K562 (cell line): ENCODE measurements at regions not wholly inside any gene's neighbourhood (a gene's known extent, or its start where the extent isn't known, plus 50 kb on each side); places are given as distances from the start of the nearest gene placed in this dataset.

Source experiments
- ATAC-seq: fragments of 200-7000 bp; cut with Tn5 transposase; 3 replicates; pipeline ENCODE4 v1.9.1; 2020; ENCODE audit warnings: moderate library complexity
- BruUV-seq: library from RNA; stranded (reverse); fragments of 400-500 nt; replicated peaks from 2 replicates; lab custom pipeline; 2021; lab: Mats Ljungman, UMichigan
- CTCF ChIA-PET: fragments of 300-600 bp; formaldehyde crosslinking; extraction: SDS; loops from one replicate; lab custom pipeline; 2021; ENCODE audit warnings: low intra/inter-chr PET ratio; lab: Yijun Ruan, JAX
- POLR2A ChIA-PET: fragments of 300-600, 350-650 bp; sonication (Branson Sonifier 250); formaldehyde crosslinking; extraction: SDS; loops from one replicate; lab custom pipeline; 2021; ENCODE audit warnings: antibody characterized with exemption, inconsistent platforms; lab: Yijun Ruan, JAX
- DNase-seq, 4 experiments: peaks; one replicate each; pipeline versions ENCODE4 v3.0.0 to v3.0.0-alpha.2; 2011 to 2018; ENCODE audit warnings: low spot score in 3 of 4, mixed read lengths in 3 of 4; ENCODE audit errors: extremely low read depth in 1 of 4
- FAIRE-seq: peaks from 2 replicates; lab custom pipeline; 2011; peaks lifted over from hg19 to GRCh38; lab: Jason Lieb, UNC
- H2AFZ ChIP-seq: 2 replicates; pipeline ENCODE4 v1.6.0; 2011; ENCODE audit warnings: low read depth, low read length, control low read depth, inconsistent platforms
- H3K27ac ChIP-seq: fragments of 200-600 bp; 3 replicates; pipeline ENCODE4 v1.8.0; 2011; ENCODE audit warnings: low read depth, mild to moderate bottlenecking, control low read depth, inconsistent platforms, low read length, moderate library complexity, mixed read lengths; ENCODE audit errors: extremely low read depth
- H3K27me3 ChIP-seq, 2 experiments: fragments of 300-600 bp in 1 of 2; 2 replicates in 1 of 2; 3 replicates in 1 of 2; pipeline versions ENCODE4 v1.6.0 to v1.8.0; 2011; ENCODE audit warnings: inconsistent platforms in 2 of 2, low read length in 2 of 2, mild to moderate bottlenecking in 1 of 2, mixed read lengths in 1 of 2, moderate library complexity in 1 of 2; ENCODE audit not compliant: control insufficient read depth in 2 of 2, insufficient read depth in 2 of 2
- H3K36me3 ChIP-seq: fragments of 300-600 bp; 3 replicates; pipeline ENCODE4 v1.8.0; 2011; ENCODE audit warnings: mild to moderate bottlenecking, low read length, inconsistent platforms; ENCODE audit not compliant: control insufficient read depth, insufficient read depth
- H3K4me1 ChIP-seq, 2 experiments: fragments of 200-600 bp in 1 of 2; replicated peaks in 1 of 2; 2 replicates in 1 of 2; 3 replicates in 1 of 2; pipeline versions ENCODE4 v1.5.1 to v1.8.0; 2011; ENCODE audit warnings: inconsistent platforms in 2 of 2, low read length in 2 of 2, mild to moderate bottlenecking in 1 of 2, mixed read lengths in 1 of 2, moderate library complexity in 1 of 2; ENCODE audit not compliant: control insufficient read depth in 2 of 2, insufficient read depth in 2 of 2
- H3K4me2 ChIP-seq: 2 replicates; pipeline ENCODE4 v1.6.1; 2011; ENCODE audit warnings: low read length, control low read depth, inconsistent platforms, mixed read lengths; ENCODE audit not compliant: insufficient read depth
- H3K4me3 ChIP-seq: fragments of 200-600 bp; sonication (generic), shearing (Covaris generic); 2 replicates; pipeline ENCODE4 v1.5.1; 2016; ENCODE audit warnings: control low read depth, inconsistent platforms
- H3K79me2 ChIP-seq: fragments of 200-600 bp; 3 replicates; pipeline ENCODE4 v1.8.0; 2011; ENCODE audit warnings: low read length, inconsistent platforms; ENCODE audit not compliant: control insufficient read depth, insufficient read depth
- H3K9ac ChIP-seq, 2 experiments: 2 replicates each; pipeline versions ENCODE4 v1.6.0 to v1.6.1; 2011; ENCODE audit warnings: low read depth in 2 of 2, low read length in 2 of 2, control low read depth in 1 of 2, inconsistent platforms in 1 of 2, mild to moderate bottlenecking in 1 of 2, mixed read lengths in 1 of 2; ENCODE audit not compliant: insufficient read depth in 1 of 2
- H3K9me1 ChIP-seq: one replicate; pipeline ENCODE4 v1.6.0; 2011; ENCODE audit warnings: inconsistent platforms, mild to moderate bottlenecking, low read length, moderate library complexity; ENCODE audit not compliant: control insufficient read depth, insufficient read depth
- H3K9me3 ChIP-seq: replicated peaks from 2 replicates; pipeline ENCODE4 v1.5.1; 2011; ENCODE audit warnings: low read depth, low read length, inconsistent platforms; ENCODE audit not compliant: control insufficient read depth, insufficient read depth
- H4K20me1 ChIP-seq: replicated peaks from 2 replicates; pipeline ENCODE4 v1.6.1; 2011; ENCODE audit warnings: low read length, inconsistent platforms, mixed read lengths; ENCODE audit not compliant: control insufficient read depth, insufficient read depth
- BCL6 ChIP-seq: fragments of 250-450 bp; sonication (Bioruptor Pico); IDR thresholded peaks from 2 replicates; pipeline ENCODE4 v1.4.0; 2020
- BMI1 ChIP-seq: fragments of 150-350 bp; IDR thresholded peaks from 2 replicates; pipeline ENCODE4 v1.6.1; 2014; ENCODE audit warnings: low read length
- CBX1 ChIP-seq: sonication (generic); IDR thresholded peaks from 2 replicates; pipeline ENCODE4 v1.6.1; 2016; ENCODE audit warnings: antibody characterized with exemption, low read depth, mild to moderate bottlenecking
- CBX3 ChIP-seq, 2 experiments: IDR thresholded peaks; 1 replicate in 1 of 2; 2 replicates in 1 of 2; pipeline ENCODE4 v1.6.1; 2012; ENCODE audit warnings: inconsistent platforms in 2 of 2, low read length in 2 of 2, borderline replicate concordance in 1 of 2, control low read depth in 1 of 2
- ELF4 ChIP-seq: fragments of 450-650 bp; formaldehyde crosslinking; IDR thresholded peaks from 2 replicates; pipeline ENCODE4 v1.4.0; 2022; ENCODE audit warnings: missing genetic modification characterization
- HDAC1 ChIP-seq, 2 experiments: fragments of 450-650 bp; IDR thresholded peaks; 2 replicates each; pipeline ENCODE4 v1.6.1; 2016 to 2017; ENCODE audit warnings: inconsistent platforms in 1 of 2, mild to moderate bottlenecking in 1 of 2, moderate library complexity in 1 of 2
- HMG20B ChIP-seq: fragments of 250-450 bp; sonication (Bioruptor Pico); IDR thresholded peaks from 2 replicates; pipeline ENCODE4 v1.5.0; 2021; ENCODE audit warnings: mild to moderate bottlenecking
- L3MBTL2 ChIP-seq: fragments of 450-650 bp; IDR thresholded peaks from 2 replicates; pipeline ENCODE4 v1.6.1; 2016; ENCODE audit warnings: mild to moderate bottlenecking, moderate library complexity
- NRF1 ChIP-seq, 2 experiments: fragments of 450-650 bp; IDR thresholded peaks in 1 of 2; conservative IDR thresholded peaks in 1 of 2; 2 replicates each; pipeline ENCODE4 v1.6.1; 2014; ENCODE audit warnings: mild to moderate bottlenecking in 2 of 2
- POLR2H ChIP-seq: IDR thresholded peaks from 2 replicates; pipeline ENCODE4 v1.6.1; 2016; ENCODE audit warnings: missing genetic modification characterization, low read depth, mild to moderate bottlenecking, control low read depth, missing compliant biosample characterization, moderate library complexity
- POLR3A ChIP-seq: IDR thresholded peaks from 2 replicates; pipeline ENCODE4 v1.6.1; 2011; ENCODE audit warnings: borderline replicate concordance, mild to moderate bottlenecking, moderate library complexity; ENCODE audit not compliant: insufficient read length, insufficient read depth; ENCODE audit errors: extremely low read depth
- TSC22D4 ChIP-seq: fragments of 450-650 bp; IDR thresholded peaks from 2 replicates; pipeline ENCODE4 v1.6.1; 2016; ENCODE audit warnings: missing genetic modification characterization, missing biosample characterization, control low read depth
- ZBTB8A ChIP-seq: fragments of 450-650 bp; IDR thresholded peaks from 2 replicates; pipeline ENCODE4 v1.6.1; 2018; ENCODE audit warnings: mild to moderate bottlenecking, moderate library complexity; ENCODE audit not compliant: partially characterized antibody
- ZKSCAN1 ChIP-seq: fragments of 150-350 bp; IDR thresholded peaks from 2 replicates; pipeline ENCODE4 v1.6.1; 2016; ENCODE audit warnings: low read depth, low read length
- ZNF224 ChIP-seq: sonication (generic); formaldehyde crosslinking; IDR thresholded peaks from 2 replicates; pipeline ENCODE4 v1.8.0; 2022; ENCODE audit warnings: mild to moderate bottlenecking, missing genetic modification reagents
- ZNF316 ChIP-seq: fragments of 450-650 bp; IDR thresholded peaks from 2 replicates; pipeline ENCODE4 v1.6.1; 2016
- ZNF354B ChIP-seq: fragments of 250-450 bp; sonication (Bioruptor Pico); IDR thresholded peaks from 2 replicates; pipeline ENCODE4 v1.4.0; 2020
- ZNF695 ChIP-seq: fragments of 450-650 bp; formaldehyde crosslinking; IDR thresholded peaks from 2 replicates; pipeline ENCODE4 v1.4.0; 2020; ENCODE audit warnings: mild to moderate bottlenecking, moderate library complexity
- ZSCAN29 ChIP-seq: fragments of 450-650 bp; IDR thresholded peaks from 2 replicates; pipeline ENCODE4 v1.6.1; 2017
- WGBS: fragments of 100-300 bp; shearing (Covaris generic); methylation state at CpG from one replicate; pipeline ENCODE4 v1.1.6; 2016; ENCODE audit warnings: low coverage, mixed read lengths; ENCODE audit not compliant: insufficient coverage; ENCODE audit errors: missing lambda C conversion rate; 5-methylcytosine and 5-hydroxymethylcytosine counted together
- in situ Hi-C: fragments of 300-500 bp; cut with MboI; formaldehyde crosslinking; loops from 4 replicates; pipeline ENCODE4 v1.15.0; 2018; ENCODE audit warnings: inconsistent platforms, mixed read lengths
- intact Hi-C: fragments of 100-400 bp; cut with micrococcal nuclease; formaldehyde crosslinking; loops from 2 replicates; pipeline ENCODE4 v1.14.2; 2022
- TF ChIP-seq, protein P1 (sequence below): sonication (generic); formaldehyde crosslinking; IDR thresholded peaks from 2 replicates; pipeline ENCODE4 v1.9.0; 2022; ENCODE audit warnings: mild to moderate bottlenecking, missing genetic modification reagents
- TF ChIP-seq, protein P2 (sequence below): fragments of 250-450 bp; sonication (Bioruptor Pico); IDR thresholded peaks from 2 replicates; pipeline ENCODE4 v1.6.1; 2021; ENCODE audit warnings: mild to moderate bottlenecking

DNA sequence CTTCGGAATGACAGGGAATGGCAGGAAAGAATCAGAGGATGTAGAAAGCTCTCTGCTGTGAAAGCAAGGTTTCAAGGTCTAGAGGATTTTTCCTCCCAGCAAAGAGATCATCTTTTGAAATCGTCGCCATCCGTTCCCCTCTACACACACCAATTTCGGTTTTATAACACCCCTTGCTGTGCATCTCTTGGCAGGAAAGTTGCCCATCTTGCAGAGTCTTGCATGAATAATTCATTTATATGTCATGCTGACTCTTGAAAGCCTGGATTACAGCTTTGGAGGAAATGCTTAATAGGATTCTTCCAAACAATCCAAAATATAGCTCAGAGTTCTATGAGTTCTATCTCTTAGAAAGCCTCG lies 262.7 kb downstream of the CHL1 start:
- Histone ChIP-seq H3K36me3 (no peaks in the 10 kb centered on the region), H3K9me1 (no peaks in the 10 kb centered on the region), H3K4me2 (no peak overlapping the region), H3K79me2 (no peaks in the 10 kb centered on the region), H3K27ac (no peak overlapping the region), H3K27me3 (no peaks in the 10 kb centered on the region), H4K20me1 (no peaks in the 10 kb centered on the region), H2AFZ (no peak overlapping the region), H3K9ac (no peak overlapping the region), H3K4me3 (no peak overlapping the region), H3K9me3 (no peaks in the 10 kb centered on the region), H3K4me1 (no peaks in the 10 kb centered on the region)
- intact Hi-C loops (no loop called here), in situ Hi-C loops (no loop called here)
- TF ChIP-seq ZBTB8A = no peak
- no peak for TF ChIP-seq HDAC1 (IDR thresholded peaks at IDR 0.05)
- no peak for TF ChIP-seq ZNF695 (CRISPR knock-in tag)
- TF ChIP-seq ELF4 (CRISPR knock-in tag) = no peak
- TF ChIP-seq TSC22D4 = no peak
- no peak for TF ChIP-seq ZNF316
- no peak for TF ChIP-seq ZSCAN29
- no peak for TF ChIP-seq ZNF354B (CRISPR knock-in tag)
- no peak for TF ChIP-seq NRF1 (conservative IDR thresholded peaks at IDR 0.05 in 1 of 2, IDR thresholded peaks at IDR 0.05 in 1 of 2)
- ChIA-PET POLR2A (interaction anchor here (0.5 kb wide), 1 partner anchor 14 kb away, joined by 3 read pairs; no protein-coding TSS in a partner anchor), CTCF (no interaction called here)
- BruUV-seq = no TSS peak
- no peak for ATAC-seq
- WGBS = 0% methylated on average over 6 of the region's 6 CpGs
- no peak for FAIRE-seq
- DNase-seq = no peak

DNA sequence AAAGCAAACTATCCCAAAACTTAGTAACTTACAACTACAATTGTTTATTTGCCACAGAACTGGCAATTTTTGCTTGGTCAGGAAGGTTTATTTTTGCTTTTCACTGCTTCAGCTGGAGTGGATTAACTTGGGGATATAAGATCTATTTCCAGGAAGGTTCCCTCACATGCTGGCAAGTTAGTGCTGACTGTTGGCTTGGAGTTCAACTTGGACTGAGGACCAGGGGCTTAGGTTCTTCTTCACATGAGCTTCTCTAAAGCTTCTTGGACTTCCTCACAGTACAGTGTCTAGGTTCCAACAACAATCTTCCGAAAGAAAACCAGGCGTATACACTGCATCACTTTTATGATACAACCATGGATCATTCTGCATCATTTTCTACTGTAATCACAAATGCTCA lies 264.4 kb downstream of the CHL1 start:
- FAIRE-seq = no peak
- Histone ChIP-seq H3K36me3 (no peaks in the 10 kb centered on the region), H3K9me1 (no peaks in the 10 kb centered on the region), H3K9ac (no peak overlapping the region), H3K4me3 (no peak overlapping the region), H2AFZ (no peak overlapping the region), H3K4me1 (no peaks in the 10 kb centered on the region), H3K27me3 (no peaks in the 10 kb centered on the region), H3K9me3 (no peaks in the 10 kb centered on the region), H3K27ac (no peak overlapping the region), H3K4me2 (no peak overlapping the region), H4K20me1 (no peaks in the 10 kb centered on the region), H3K79me2 (no peaks in the 10 kb centered on the region)
- intact Hi-C loops = no loop called here
- in situ Hi-C loops = no loop called here
- ChIA-PET POLR2A (no interaction called here), CTCF (no interaction called here)
- no peak for ATAC-seq
- DNase-seq = no peak
- WGBS = 0% methylated on average over 2 of the region's 2 CpGs
- no TSS peak for BruUV-seq
- TF ChIP-seq, protein P1, sequence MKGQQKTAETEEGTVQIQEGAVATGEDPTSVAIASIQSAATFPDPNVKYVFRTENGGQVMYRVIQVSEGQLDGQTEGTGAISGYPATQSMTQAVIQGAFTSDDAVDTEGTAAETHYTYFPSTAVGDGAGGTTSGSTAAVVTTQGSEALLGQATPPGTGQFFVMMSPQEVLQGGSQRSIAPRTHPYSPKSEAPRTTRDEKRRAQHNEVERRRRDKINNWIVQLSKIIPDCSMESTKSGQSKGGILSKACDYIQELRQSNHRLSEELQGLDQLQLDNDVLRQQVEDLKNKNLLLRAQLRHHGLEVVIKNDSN (CRISPR knock-in tag) = no peak
- TF ChIP-seq L3MBTL2 (no peak), CBX3 (IDR thresholded peaks at IDR 0.05; ENCODE audit: borderline replicate concordance in 1 of 2, low read length in 2 of 2) (no peak), CBX1 (no peak), BMI1 (no peak), ZKSCAN1 (no peak), POLR3A (no peak), HMG20B (CRISPR knock-in tag) (no peak), BCL6 (CRISPR knock-in tag) (no peak), ZNF224 (CRISPR knock-in tag) (no peak), POLR2H (tag) (no peak)
- TF ChIP-seq, protein P2, sequence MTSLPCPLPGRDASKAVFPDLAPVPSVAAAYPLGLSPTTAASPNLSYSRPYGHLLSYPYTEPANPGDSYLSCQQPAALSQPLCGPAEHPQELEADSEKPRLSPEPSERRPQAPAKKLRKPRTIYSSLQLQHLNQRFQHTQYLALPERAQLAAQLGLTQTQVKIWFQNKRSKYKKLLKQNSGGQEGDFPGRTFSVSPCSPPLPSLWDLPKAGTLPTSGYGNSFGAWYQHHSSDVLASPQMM (CRISPR knock-in tag) = no peak
